HepG2 (cell line): ENCODE measurements at regions not wholly inside any gene's neighbourhood (a gene's known extent, or its start where the extent isn't known, plus 50 kb on each side); places are given as distances from the start of the nearest gene placed in this dataset.
A peak's percentile ranks its signal among the peaks of the same experiment; 100 is the strongest.

Source experiments
- BRCA1 ChIP-seq: sonication (generic); formaldehyde crosslinking; IDR thresholded peaks from 2 replicates; pipeline ENCODE4 v1.4.0; 2020; ENCODE audit warnings: missing genetic modification reagents
- HHEX ChIP-seq: IDR thresholded peaks from 2 replicates; pipeline ENCODE4 v1.6.1; 2016; ENCODE audit warnings: control low read depth
- NFKB2 ChIP-seq: sonication (generic); formaldehyde crosslinking; IDR thresholded peaks from 2 replicates; pipeline ENCODE4 v1.4.0; 2020; ENCODE audit warnings: missing genetic modification reagents, borderline replicate concordance
- NPAS2 ChIP-seq: sonication (generic); formaldehyde crosslinking; IDR thresholded peaks from 2 replicates; pipeline ENCODE4 v1.8.0; 2022; ENCODE audit warnings: mild to moderate bottlenecking, missing genetic modification reagents, borderline replicate concordance
- POGZ ChIP-seq: sonication (generic); formaldehyde crosslinking; IDR thresholded peaks from 2 replicates; pipeline ENCODE4 v1.4.0; 2020; ENCODE audit warnings: mild to moderate bottlenecking, missing genetic modification reagents
- SP4 ChIP-seq: sonication (generic); formaldehyde crosslinking; IDR thresholded peaks from 2 replicates; pipeline ENCODE4 v1.8.1; 2023; ENCODE audit warnings: mild to moderate bottlenecking, missing genetic modification reagents
- TARDBP ChIP-seq: sonication (generic); formaldehyde crosslinking; IDR thresholded peaks from 2 replicates; pipeline ENCODE4 v1.8.0; 2022; ENCODE audit warnings: mild to moderate bottlenecking, missing genetic modification reagents
- ZFX ChIP-seq: sonication (generic); formaldehyde crosslinking; IDR thresholded peaks from 2 replicates; pipeline ENCODE4 v1.4.0; 2020; ENCODE audit warnings: mild to moderate bottlenecking, low read depth, missing genetic modification reagents, moderate library complexity
- ZNF224 ChIP-seq: sonication (generic); formaldehyde crosslinking; IDR thresholded peaks from 2 replicates; pipeline ENCODE4 v1.5.0; 2020; ENCODE audit warnings: mild to moderate bottlenecking, missing genetic modification reagents
- ZNF556 ChIP-seq: sonication (generic); formaldehyde crosslinking; IDR thresholded peaks from 2 replicates; pipeline ENCODE4 v1.4.0; 2020; ENCODE audit warnings: mild to moderate bottlenecking, missing genetic modification reagents, borderline replicate concordance
- TF ChIP-seq, protein P1 (sequence below), 2 experiments: fragments of 450-650 bp in 1 of 2; sonication (generic) in 1 of 2; formaldehyde crosslinking in 1 of 2; IDR thresholded peaks; 2 replicates each; pipeline versions ENCODE4 v1.6.1 to v1.8.0; 2016 to 2022; ENCODE audit warnings: antibody characterized with exemption in 1 of 2, mild to moderate bottlenecking in 1 of 2, missing genetic modification reagents in 1 of 2
- TF ChIP-seq, protein P2 (sequence below): sonication (generic); formaldehyde crosslinking; IDR thresholded peaks from 2 replicates; pipeline ENCODE4 v1.4.0; 2020; ENCODE audit warnings: low read depth, mild to moderate bottlenecking, missing genetic modification reagents
- TF ChIP-seq, protein P3 (sequence below), 2 experiments: sonication (generic) in 1 of 2; formaldehyde crosslinking in 1 of 2; IDR thresholded peaks; 2 replicates each; pipeline versions ENCODE4 v1.4.0 to v1.6.1; 2016 to 2020; ENCODE audit warnings: borderline replicate concordance in 1 of 2, low read depth in 1 of 2, mild to moderate bottlenecking in 1 of 2, missing genetic modification reagents in 1 of 2

DNA sequence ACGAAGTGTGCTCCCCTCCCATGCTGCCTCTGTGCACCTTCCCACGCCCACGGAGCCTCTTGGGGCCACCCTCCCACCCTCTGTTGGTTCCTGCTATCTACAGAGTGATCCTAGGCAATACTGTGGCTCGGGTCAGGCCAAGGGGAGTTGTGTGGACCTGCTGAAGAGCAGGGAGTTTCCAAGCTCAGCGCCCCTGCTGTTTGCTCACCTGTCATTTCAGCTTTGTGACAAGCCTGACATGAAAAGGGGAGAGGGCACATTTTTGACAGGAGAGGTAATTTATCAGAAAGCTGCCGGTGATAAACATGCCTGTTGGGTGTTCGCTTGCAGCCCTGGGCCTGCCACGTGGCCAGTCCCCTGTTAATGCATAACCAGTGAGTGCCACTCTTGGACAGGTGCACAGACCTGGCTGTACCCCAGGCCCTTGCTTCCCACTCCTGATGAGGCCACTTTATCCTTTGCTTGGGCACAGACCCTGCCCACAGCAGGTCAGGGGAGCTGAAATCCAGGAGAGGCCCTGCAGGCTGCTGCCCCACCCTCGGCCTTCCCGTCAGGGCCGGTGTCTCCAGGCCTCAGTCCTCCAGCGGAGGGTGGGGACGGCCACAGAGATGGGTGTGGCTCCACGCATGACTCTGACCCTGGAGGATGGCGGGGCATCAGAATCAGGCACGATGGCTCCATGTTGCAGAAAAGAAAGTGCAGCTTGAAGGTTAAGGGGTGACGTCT is 201.5 kb upstream of the GPR12 start (continued):
- TF ChIP-seq, protein P1, sequence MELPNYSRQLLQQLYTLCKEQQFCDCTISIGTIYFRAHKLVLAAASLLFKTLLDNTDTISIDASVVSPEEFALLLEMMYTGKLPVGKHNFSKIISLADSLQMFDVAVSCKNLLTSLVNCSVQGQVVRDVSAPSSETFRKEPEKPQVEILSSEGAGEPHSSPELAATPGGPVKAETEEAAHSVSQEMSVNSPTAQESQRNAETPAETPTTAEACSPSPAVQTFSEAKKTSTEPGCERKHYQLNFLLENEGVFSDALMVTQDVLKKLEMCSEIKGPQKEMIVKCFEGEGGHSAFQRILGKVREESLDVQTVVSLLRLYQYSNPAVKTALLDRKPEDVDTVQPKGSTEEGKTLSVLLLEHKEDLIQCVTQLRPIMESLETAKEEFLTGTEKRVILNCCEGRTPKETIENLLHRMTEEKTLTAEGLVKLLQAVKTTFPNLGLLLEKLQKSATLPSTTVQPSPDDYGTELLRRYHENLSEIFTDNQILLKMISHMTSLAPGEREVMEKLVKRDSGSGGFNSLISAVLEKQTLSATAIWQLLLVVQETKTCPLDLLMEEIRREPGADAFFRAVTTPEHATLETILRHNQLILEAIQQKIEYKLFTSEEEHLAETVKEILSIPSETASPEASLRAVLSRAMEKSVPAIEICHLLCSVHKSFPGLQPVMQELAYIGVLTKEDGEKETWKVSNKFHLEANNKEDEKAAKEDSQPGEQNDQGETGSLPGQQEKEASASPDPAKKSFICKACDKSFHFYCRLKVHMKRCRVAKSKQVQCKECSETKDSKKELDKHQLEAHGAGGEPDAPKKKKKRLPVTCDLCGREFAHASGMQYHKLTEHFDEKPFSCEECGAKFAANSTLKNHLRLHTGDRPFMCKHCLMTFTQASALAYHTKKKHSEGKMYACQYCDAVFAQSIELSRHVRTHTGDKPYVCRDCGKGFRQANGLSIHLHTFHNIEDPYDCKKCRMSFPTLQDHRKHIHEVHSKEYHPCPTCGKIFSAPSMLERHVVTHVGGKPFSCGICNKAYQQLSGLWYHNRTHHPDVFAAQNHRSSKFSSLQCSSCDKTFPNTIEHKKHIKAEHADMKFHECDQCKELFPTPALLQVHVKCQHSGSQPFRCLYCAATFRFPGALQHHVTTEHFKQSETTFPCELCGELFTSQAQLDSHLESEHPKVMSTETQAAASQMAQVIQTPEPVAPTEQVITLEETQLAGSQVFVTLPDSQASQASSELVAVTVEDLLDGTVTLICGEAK (IDR thresholded peaks at IDR 0.05), result no peak
- TF ChIP-seq, protein P1 (CRISPR knock-in tag; IDR thresholded peaks at IDR 0.05), result peak; percentile 33; the same call in 1 of the 2 replicates
- peak; percentile 68; the same call in 1 of the 2 replicates for TF ChIP-seq TARDBP
- TF ChIP-seq NFKB2 (CRISPR knock-in tag), result peak; percentile 39; the same call in 1 of the 2 replicates
- TF ChIP-seq ZFX (CRISPR knock-in tag), result peak; percentile 82
- TF ChIP-seq, protein P2, sequence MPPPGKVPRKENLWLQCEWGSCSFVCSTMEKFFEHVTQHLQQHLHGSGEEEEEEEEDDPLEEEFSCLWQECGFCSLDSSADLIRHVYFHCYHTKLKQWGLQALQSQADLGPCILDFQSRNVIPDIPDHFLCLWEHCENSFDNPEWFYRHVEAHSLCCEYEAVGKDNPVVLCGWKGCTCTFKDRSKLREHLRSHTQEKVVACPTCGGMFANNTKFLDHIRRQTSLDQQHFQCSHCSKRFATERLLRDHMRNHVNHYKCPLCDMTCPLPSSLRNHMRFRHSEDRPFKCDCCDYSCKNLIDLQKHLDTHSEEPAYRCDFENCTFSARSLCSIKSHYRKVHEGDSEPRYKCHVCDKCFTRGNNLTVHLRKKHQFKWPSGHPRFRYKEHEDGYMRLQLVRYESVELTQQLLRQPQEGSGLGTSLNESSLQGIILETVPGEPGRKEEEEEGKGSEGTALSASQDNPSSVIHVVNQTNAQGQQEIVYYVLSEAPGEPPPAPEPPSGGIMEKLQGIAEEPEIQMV (CRISPR knock-in tag), result 0 out of 2 replicates have a peak, but pooled peaks have one; percentile 54
- TF ChIP-seq HHEX (CRISPR knock-in tag), result peak; percentile 36; the same call in 1 of the 2 replicates
- 0 out of 2 replicates have a peak, but pooled peaks have one; percentile 42 for TF ChIP-seq SP4
- TF ChIP-seq, protein P3, sequence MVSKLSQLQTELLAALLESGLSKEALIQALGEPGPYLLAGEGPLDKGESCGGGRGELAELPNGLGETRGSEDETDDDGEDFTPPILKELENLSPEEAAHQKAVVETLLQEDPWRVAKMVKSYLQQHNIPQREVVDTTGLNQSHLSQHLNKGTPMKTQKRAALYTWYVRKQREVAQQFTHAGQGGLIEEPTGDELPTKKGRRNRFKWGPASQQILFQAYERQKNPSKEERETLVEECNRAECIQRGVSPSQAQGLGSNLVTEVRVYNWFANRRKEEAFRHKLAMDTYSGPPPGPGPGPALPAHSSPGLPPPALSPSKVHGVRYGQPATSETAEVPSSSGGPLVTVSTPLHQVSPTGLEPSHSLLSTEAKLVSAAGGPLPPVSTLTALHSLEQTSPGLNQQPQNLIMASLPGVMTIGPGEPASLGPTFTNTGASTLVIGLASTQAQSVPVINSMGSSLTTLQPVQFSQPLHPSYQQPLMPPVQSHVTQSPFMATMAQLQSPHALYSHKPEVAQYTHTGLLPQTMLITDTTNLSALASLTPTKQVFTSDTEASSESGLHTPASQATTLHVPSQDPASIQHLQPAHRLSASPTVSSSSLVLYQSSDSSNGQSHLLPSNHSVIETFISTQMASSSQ (IDR thresholded peaks at IDR 0.05; ENCODE audit: low read depth), result peak; percentile 91
- TF ChIP-seq, protein P3 (CRISPR knock-in tag; IDR thresholded peaks at IDR 0.05; ENCODE audit: borderline replicate concordance), result peak; percentile 95
- TF ChIP-seq NPAS2 (CRISPR knock-in tag), result no peak
- TF ChIP-seq POGZ (CRISPR knock-in tag), result peak; percentile 14
- no peak for TF ChIP-seq BRCA1 (CRISPR knock-in tag)
- TF ChIP-seq ZNF556 (CRISPR knock-in tag), result no peak; the same call in 1 of the 2 replicates
- no peak for TF ChIP-seq ZNF224 (CRISPR knock-in tag)
